ENCODE measurements at regions not wholly inside any gene's neighbourhood (a gene's known extent, or its start where the extent isn't known, plus 50 kb on each side); places are given as distances from the start of the nearest gene placed in this dataset.

DNA sequence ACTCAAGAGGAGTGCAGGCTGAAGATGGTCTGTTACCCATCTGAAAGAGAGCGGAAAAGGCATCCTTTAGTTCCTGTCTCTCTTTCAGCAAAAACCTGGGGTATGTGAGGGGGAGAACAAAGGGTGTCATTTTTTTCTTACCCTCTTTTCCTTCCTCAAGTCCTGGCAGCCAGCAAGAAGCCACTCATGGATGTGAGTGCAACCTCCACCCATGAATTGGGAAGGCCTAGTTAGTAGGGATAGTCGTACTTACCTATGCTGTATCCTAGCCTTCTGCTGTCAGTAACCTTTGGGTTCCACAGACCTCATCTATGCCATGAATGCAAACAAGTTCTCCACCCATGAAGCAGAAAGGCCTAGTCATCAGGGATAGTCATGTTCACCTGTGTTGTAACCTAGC lies 472.8 kb downstream of the ZIC1 start:
- TF ChIP-seq, protein P1, sequence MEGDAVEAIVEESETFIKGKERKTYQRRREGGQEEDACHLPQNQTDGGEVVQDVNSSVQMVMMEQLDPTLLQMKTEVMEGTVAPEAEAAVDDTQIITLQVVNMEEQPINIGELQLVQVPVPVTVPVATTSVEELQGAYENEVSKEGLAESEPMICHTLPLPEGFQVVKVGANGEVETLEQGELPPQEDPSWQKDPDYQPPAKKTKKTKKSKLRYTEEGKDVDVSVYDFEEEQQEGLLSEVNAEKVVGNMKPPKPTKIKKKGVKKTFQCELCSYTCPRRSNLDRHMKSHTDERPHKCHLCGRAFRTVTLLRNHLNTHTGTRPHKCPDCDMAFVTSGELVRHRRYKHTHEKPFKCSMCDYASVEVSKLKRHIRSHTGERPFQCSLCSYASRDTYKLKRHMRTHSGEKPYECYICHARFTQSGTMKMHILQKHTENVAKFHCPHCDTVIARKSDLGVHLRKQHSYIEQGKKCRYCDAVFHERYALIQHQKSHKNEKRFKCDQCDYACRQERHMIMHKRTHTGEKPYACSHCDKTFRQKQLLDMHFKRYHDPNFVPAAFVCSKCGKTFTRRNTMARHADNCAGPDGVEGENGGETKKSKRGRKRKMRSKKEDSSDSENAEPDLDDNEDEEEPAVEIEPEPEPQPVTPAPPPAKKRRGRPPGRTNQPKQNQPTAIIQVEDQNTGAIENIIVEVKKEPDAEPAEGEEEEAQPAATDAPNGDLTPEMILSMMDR (IDR thresholded peaks at IDR 0.05), result no peak
- TF ChIP-seq POLR2A (IDR thresholded peaks at IDR 0.05), result no peak
- no peak for TF ChIP-seq POLR2AphosphoS5 (IDR thresholded peaks at IDR 0.05)

All from gastroesophageal sphincter (tissue), 3 donors.